ENCODE measurements at regions not wholly inside any gene's neighbourhood (a gene's known extent, or its start where the extent isn't known, plus 50 kb on each side); places are given as distances from the start of the nearest gene placed in this dataset.

GRCh38 chr3:25906132-25906906, 116.4 kb downstream of the OXSM start:
- TF ChIP-seq, protein P1, sequence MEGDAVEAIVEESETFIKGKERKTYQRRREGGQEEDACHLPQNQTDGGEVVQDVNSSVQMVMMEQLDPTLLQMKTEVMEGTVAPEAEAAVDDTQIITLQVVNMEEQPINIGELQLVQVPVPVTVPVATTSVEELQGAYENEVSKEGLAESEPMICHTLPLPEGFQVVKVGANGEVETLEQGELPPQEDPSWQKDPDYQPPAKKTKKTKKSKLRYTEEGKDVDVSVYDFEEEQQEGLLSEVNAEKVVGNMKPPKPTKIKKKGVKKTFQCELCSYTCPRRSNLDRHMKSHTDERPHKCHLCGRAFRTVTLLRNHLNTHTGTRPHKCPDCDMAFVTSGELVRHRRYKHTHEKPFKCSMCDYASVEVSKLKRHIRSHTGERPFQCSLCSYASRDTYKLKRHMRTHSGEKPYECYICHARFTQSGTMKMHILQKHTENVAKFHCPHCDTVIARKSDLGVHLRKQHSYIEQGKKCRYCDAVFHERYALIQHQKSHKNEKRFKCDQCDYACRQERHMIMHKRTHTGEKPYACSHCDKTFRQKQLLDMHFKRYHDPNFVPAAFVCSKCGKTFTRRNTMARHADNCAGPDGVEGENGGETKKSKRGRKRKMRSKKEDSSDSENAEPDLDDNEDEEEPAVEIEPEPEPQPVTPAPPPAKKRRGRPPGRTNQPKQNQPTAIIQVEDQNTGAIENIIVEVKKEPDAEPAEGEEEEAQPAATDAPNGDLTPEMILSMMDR (IDR thresholded peaks at IDR 0.05) = no peak
- no peak for TF ChIP-seq POLR2A (IDR thresholded peaks at IDR 0.05)

Data from tibial nerve (tissue), 3 donors.